ENCODE measurements at regions not wholly inside any gene's neighbourhood (a gene's known extent, or its start where the extent isn't known, plus 50 kb on each side); places are given as distances from the start of the nearest gene placed in this dataset.
"Not testable (repeated sequence)": the region's sequence is repeated elsewhere in the genome, so short reads cannot be mapped to it uniquely, and the experiment has no call there.

GRCh38 chr5:122602700-122603099, 172.2 kb upstream of the SNX2 start:
- DNase-seq, result no peak

- DNase-seq, result no peak
Measured at GRCh38 chr5:122605236-122605635, 169.6 kb upstream of the SNX2 start.

- no peak for DNase-seq
Measured at GRCh38 chr5:122607818-122608217, 167.1 kb upstream of the SNX2 start.

GRCh38 chr5:122608222-122608621, 166.7 kb upstream of the SNX2 start:
- no peak for DNase-seq

- no peak for DNase-seq
Measured at GRCh38 chr5:122611406-122611805, 163.5 kb upstream of the SNX2 start.

GRCh38 chr5:122612901-122613300, 162.0 kb upstream of the SNX2 start:
- DNase-seq, result no peak

GRCh38 chr5:122615146-122615545, 159.7 kb upstream of the SNX2 start:
- DNase-seq, result no peak

- no peak for DNase-seq
Measured at GRCh38 chr5:122615832-122616231, 159.0 kb upstream of the SNX2 start.

- not testable (repeated sequence) for DNase-seq
Measured at GRCh38 chr5:122618046-122618445, 156.8 kb upstream of the SNX2 start.

- DNase-seq, result not testable (repeated sequence)
Measured at GRCh38 chr5:122620768-122621167, 154.1 kb upstream of the SNX2 start.

GRCh38 chr5:122628714-122629113, 146.2 kb upstream of the SNX2 start:
- DNase-seq, result not testable (repeated sequence)

- no peak for DNase-seq
Measured at GRCh38 chr5:122629121-122629677, 145.7 kb upstream of the SNX2 start.

- DNase-seq, result no peak
Measured at GRCh38 chr5:122638581-122638980, 136.3 kb upstream of the SNX2 start.

GRCh38 chr5:122639033-122639432, 135.8 kb upstream of the SNX2 start:
- DNase-seq, result no peak

- no peak for DNase-seq
Measured at GRCh38 chr5:122639864-122640263, 135.0 kb upstream of the SNX2 start.

GRCh38 chr5:122649080-122649479, 125.8 kb upstream of the SNX2 start:
- no peak for DNase-seq

GRCh38 chr5:122653087-122654017, 121.5 kb upstream of the SNX2 start:
- DNase-seq, result no peak

- no peak for DNase-seq
Measured at GRCh38 chr5:122656160-122656559, 118.7 kb upstream of the SNX2 start.

- no peak for DNase-seq
Measured at GRCh38 chr5:122656577-122656976, 118.3 kb upstream of the SNX2 start.

GRCh38 chr5:122661496-122662180, 113.2 kb upstream of the SNX2 start:
- DNase-seq, result no peak

GRCh38 chr5:122665051-122665450, 109.8 kb upstream of the SNX2 start:
- no peak for DNase-seq

- no peak for DNase-seq
Measured at GRCh38 chr5:122668552-122668951, 106.3 kb upstream of the SNX2 start.

GRCh38 chr5:122669709-122670108, 105.2 kb upstream of the SNX2 start:
- DNase-seq, result not testable (repeated sequence)

GRCh38 chr5:122673343-122673742, 101.5 kb upstream of the SNX2 start:
- no peak for DNase-seq

Data from DMS153 (cell line).